ENCODE measurements at regions not wholly inside any gene's neighbourhood (a gene's known extent, or its start where the extent isn't known, plus 50 kb on each side); places are given as distances from the start of the nearest gene placed in this dataset.

DNA sequence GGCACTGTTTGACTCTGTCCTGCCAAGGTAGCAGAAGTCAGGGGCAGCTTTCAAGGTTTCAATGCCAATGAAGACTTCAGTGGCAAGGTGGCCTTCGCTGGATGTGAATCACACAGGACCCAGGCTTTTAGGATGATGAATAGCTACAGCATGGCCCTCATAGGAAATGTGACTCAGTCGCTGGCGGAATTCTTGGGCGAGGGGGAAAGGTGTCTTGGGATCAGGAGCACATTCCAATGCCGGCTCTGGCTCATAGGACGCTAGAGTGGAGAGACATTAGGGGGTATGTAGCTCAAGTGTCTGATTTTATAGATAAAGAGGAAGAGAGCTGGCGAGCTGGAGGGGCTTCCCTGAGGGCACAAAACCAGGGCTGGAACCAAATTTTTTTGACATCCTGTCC is 68.6 kb downstream of the SMIM21 start:
- FAIRE-seq (no peak), DNase-seq (ENCODE audit: low spot score) (peak; percentile 67)

- FAIRE-seq (no peak), DNase-seq (ENCODE audit: low spot score) (no peak)
Measured at GRCh38 chr18:75353357-75353756, 74.1 kb downstream of the SMIM21 start.

GRCh38 chr18:75351409-75351808 is 76.1 kb downstream of the SMIM21 start:
- DNase-seq (ENCODE audit: low spot score) = no peak

GRCh38 chr18:75350857-75351256 is 76.6 kb downstream of the SMIM21 start:
- no peak for FAIRE-seq
- DNase-seq (ENCODE audit: low spot score) = no peak

More at GRCh38 chr18:75351409-75351808, 76.1 kb downstream of the SMIM21 start:
- FAIRE-seq = no peak

DNA sequence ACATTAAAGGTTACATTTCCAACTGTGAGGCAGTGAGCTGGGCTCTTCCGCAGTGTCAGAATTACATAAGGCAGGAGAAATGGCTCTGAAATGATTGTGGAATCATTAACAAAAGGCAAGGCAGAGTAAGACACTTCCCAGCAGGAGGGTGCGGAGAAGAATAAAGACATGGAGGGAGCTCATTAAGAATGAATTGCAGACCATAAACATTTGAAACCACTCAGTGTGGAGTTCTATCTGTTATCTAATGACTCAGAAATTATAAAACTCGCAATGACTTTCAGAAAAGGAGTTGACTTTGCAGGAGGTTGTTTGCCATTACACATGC is 77.0 kb downstream of the SMIM21 start:
- FAIRE-seq = no peak
- no peak for DNase-seq (ENCODE audit: low spot score)

DNA sequence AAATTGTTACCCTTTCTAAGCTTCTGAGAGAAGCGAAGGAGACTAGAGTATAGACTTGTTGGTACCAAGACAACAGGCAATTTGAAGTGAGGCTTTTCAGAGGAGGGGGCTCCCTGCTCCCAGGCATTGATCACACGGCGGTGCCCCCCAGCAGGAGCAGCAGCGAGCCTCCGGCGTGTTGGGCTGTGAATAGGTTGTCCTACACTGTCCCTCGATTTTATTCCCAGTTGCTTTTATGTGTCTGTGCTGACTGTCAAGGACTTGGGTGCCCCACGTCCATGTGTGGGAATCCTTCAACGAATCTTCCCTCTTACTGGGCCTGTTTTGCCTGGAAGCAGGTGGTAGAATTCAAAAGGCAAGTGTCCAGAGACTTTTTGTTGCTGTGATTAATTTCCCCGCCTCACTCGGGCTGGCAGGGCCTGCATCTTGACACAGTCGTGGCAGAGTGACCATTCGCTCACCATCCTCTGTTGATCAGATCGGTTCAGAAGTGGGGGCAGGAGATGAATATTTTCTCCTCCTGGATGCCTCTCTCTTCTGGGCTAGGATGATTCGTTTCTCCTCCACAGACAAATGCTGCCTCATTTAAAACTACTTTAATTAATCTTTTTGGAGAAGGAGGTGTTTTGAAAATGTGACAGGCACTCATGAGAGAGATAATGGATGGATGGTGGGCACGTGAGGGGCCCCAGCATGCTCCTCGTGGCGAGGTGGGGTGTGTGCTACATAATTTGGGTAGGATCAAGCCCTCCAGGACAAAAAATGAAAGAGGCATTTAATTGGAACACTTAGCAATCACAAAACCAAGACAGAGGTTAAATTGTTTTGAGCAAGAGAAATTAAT is 77.6 kb downstream of the SMIM21 start:
- no peak for DNase-seq (ENCODE audit: low spot score)
- FAIRE-seq = no peak

DNA sequence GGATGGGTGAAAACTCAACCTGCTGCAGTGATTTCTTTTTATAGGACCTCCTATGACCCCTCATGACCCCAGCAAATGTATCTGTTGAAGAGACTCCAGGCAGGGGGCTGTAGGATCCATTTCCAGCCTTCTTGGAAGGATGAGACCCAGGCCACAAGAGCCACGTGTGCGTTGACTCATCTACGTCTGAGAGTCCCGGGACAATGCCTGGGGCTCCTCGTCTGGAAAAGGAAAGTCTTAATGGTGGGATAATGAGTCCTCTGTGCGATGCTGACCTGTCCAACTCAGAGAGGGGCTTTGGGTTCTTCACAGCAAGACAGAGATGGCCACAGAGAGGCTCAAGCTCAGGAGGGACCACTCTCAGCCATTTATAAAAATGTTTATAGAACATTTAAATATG is 80.8 kb downstream of the SMIM21 start:
- FAIRE-seq = no peak
- no peak for DNase-seq (ENCODE audit: low spot score)

DNA sequence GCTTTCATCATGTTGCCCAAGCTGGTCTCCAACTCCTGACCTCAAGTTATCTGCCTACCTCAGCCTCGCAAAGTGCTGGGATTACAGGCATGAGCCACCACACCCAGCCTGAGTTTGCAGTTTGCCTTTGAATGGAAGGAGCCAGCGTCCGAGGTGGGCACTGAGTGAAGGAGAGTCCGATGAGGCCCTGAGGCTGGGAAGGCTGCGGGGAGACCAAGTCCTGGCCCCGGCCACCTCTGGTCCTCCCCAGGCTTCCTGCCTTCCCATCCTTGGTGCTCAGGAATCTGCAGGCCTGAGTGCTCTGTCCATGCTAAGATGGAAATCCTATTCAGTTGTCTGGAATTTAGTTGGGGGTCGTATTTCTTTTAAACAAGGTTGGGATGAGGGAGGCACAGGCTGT is 82.9 kb downstream of the SMIM21 start:
- DNase-seq (ENCODE audit: low spot score) (no peak), FAIRE-seq (no peak)

GRCh38 chr18:75344161-75344560 is 83.3 kb downstream of the SMIM21 start:
- DNase-seq (ENCODE audit: low spot score) = no peak

DNA sequence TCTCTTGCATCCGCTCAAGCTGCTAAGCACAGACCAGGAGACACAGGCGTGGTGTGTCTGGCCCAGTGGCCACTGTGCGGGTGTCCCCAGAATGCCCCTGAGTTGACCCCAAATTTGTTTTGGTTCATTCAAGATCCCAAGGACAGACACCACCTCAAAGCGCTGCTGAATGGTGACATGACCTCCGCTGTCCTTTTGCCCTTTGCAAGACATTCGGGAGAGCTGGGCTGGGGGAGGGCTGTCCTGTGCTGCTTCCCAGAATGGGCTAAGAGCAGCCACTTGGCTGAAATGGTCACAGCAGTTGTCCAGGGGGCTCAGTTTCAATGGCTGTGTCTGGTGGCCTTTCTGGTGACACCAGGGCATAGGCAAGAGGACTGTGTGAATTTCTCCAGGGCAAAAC is 84.1 kb downstream of the SMIM21 start:
- DNase-seq (ENCODE audit: low spot score) (no peak), FAIRE-seq (no peak)

More at GRCh38 chr18:75344161-75344560, 83.3 kb downstream of the SMIM21 start:
- FAIRE-seq = no peak

GRCh38 chr18:75341897-75342296 is 85.6 kb downstream of the SMIM21 start:
- FAIRE-seq (no peak), DNase-seq (ENCODE audit: low spot score) (no peak)

GRCh38 chr18:75341267-75341666 is 86.2 kb downstream of the SMIM21 start:
- DNase-seq (ENCODE audit: low spot score) = no peak
- no peak for FAIRE-seq

DNA sequence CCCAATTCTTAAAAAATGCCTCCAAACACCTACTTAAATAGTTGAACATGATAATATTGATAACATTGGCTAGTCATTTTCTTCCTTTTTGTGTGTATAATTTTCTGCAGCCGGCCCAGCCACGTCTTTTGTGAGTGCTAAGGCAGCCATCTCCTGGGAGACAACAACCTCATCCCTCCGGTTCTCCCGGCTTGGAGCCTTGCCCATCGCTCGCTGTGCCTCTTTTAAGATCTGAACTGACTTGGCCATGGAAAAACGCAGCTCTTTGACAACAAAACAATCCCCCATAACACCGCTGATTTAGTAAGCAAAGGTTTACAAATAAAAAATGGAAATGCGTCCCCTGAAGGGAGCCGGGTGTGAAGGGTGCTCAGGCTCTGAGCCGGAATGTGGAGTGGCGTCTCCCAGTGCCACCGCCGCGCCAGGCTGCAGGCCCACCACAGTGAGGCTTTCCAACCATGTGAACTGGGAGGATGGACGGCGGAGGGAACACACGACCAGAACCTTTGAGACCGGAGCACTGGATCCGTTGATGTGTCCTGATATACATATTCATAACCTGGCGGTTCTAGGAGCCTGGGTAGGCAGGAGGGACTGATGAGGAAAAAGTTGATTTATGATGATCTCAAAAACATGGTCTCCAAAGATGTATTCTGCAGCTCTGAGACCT is 87.4 kb downstream of the SMIM21 start:
- no peak for FAIRE-seq

More for the DNA sequence above, 87.4 kb downstream of the SMIM21 start:
- DNase-seq (ENCODE audit: low spot score) = no peak
